ENCODE measurements at regions not wholly inside any gene's neighbourhood (a gene's known extent, or its start where the extent isn't known, plus 50 kb on each side); places are given as distances from the start of the nearest gene placed in this dataset.
A peak's percentile ranks its signal among the peaks of the same experiment; 100 is the strongest.

- peaks cover 18% of the 10 kb centered on the region for H3K4me1 ChIP-seq (ENCODE audit: insufficient read depth, low read length)
- ATAC-seq (ENCODE audit: poor library complexity) (no peak), DNase-seq (no peak)
- Mint-ChIP-seq H3K9me3 (no peaks in the 10 kb centered on the region), H3K27me3 (no peaks in the 10 kb centered on the region), H3K4me1 (ENCODE audit: low read depth) (peaks cover 74% of the 10 kb centered on the region), H3K27ac (peak overlapping the region; percentile 79), H3K4me3 (peak overlapping the region; percentile 28), H3K36me3 (ENCODE audit: low read depth) (no peaks in the 10 kb centered on the region)
- no peaks in the 10 kb centered on the region for H3K36me3 ChIP-seq (ENCODE audit: insufficient read depth, low read length)
- intact Hi-C loops (cut with DNase I, micrococcal nuclease), result no loop called here
- H3K9me3 ChIP-seq (ENCODE audit: control insufficient read depth in 1 of 2, insufficient read depth in 1 of 2, low read length in 2 of 2), result no peaks in the 10 kb centered on the region
- POLR2A ChIA-PET, result interaction anchor here (0.5 kb wide), 1 partner anchor 160 kb away, joined by 4 read pairs; no protein-coding TSS in a partner anchor
- H3K4me3 ChIP-seq (ENCODE audit: low read length), result no peak overlapping the region
- H3K27ac ChIP-seq (ENCODE audit: low read depth in 1 of 2, low read length in 2 of 2), result no peak overlapping the region
- no peak for TF ChIP-seq CTCF (IDR thresholded peaks at IDR 0.05)
- no peaks in the 10 kb centered on the region for H3K27me3 ChIP-seq (ENCODE audit: control insufficient read depth in 1 of 2, insufficient read depth in 2 of 2, low read length in 2 of 2)
- CTCF ChIA-PET, result no interaction called here
Observed at GRCh38 chr7:25619381-25619780, 391.1 kb upstream of the NPVF start.

DNA sequence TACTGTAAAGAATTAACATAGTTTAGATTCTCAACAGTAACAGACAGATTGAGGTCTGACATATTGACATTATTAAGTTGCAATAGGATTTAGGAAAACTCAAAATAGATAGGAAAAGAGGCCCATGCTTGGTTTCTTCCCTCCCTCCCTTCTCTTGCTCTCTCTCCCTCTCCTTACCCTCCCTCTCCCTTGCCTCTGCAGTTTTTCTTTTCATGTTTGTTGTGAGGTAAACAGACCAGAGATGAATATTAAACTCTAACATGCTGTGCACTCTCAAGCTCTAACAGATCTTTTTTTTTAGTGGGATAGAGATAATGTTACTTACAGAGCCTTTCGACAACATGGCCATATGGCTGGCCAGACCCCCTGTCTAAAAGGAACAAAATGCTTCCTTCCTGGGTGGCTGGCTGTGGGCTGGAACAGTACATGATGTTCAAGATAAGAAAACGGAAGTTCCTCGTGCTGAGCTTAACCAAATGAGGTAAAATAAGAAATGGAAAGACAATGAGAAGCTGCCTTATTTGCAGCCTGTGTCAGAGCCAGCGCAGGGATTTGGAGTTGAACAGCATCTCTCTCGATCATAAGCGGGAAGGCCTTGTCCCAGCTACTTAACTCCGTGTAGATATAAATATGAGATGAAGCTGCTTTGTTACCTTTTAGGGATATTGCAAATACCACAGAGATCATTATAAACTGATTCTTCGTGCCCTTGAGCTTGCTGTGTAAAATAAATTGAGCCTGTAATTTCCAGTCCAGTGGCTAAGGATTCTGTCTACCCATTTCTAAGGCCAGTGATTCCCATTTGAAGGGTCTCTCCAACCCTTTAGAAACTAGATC is 391.9 kb upstream of the NPVF start:
- intact Hi-C loops (cut with DNase I, micrococcal nuclease), result no loop called here
- Mint-ChIP-seq H3K4me1 (ENCODE audit: low read depth) (peaks cover 67% of the 10 kb centered on the region), H3K9me3 (no peaks in the 10 kb centered on the region), H3K27me3 (no peaks in the 10 kb centered on the region), H3K27ac (peak overlapping the region; percentile 79), H3K4me3 (peak overlapping the region; percentile 74), H3K36me3 (ENCODE audit: low read depth) (no peaks in the 10 kb centered on the region)
- POLR2A ChIA-PET, result interaction anchor here (1.2 kb wide), 1 partner anchor 19 kb away, joined by 4 read pairs; no protein-coding TSS in a partner anchor
- H3K27ac ChIP-seq (ENCODE audit: low read depth in 1 of 2, low read length in 2 of 2), result peak overlapping the region; percentile 45 to 46
- no peaks in the 10 kb centered on the region for H3K9me3 ChIP-seq (ENCODE audit: control insufficient read depth in 1 of 2, insufficient read depth in 1 of 2, low read length in 2 of 2)
- ATAC-seq (ENCODE audit: poor library complexity), result peak; percentile 79
- H3K36me3 ChIP-seq (ENCODE audit: insufficient read depth, low read length), result no peaks in the 10 kb centered on the region
- no peaks in the 10 kb centered on the region for H3K27me3 ChIP-seq (ENCODE audit: control insufficient read depth in 1 of 2, insufficient read depth in 2 of 2, low read length in 2 of 2)
- no peak for TF ChIP-seq CTCF (IDR thresholded peaks at IDR 0.05)
- H3K4me3 ChIP-seq (ENCODE audit: low read length), result peak overlapping the region; percentile 15
- H3K4me1 ChIP-seq (ENCODE audit: insufficient read depth, low read length), result peaks cover 18% of the 10 kb centered on the region
- DNase-seq, result peak in 6 of 14 experiments; percentile 1 to 51 (median 34)
- CTCF ChIA-PET, result no interaction called here

DNA sequence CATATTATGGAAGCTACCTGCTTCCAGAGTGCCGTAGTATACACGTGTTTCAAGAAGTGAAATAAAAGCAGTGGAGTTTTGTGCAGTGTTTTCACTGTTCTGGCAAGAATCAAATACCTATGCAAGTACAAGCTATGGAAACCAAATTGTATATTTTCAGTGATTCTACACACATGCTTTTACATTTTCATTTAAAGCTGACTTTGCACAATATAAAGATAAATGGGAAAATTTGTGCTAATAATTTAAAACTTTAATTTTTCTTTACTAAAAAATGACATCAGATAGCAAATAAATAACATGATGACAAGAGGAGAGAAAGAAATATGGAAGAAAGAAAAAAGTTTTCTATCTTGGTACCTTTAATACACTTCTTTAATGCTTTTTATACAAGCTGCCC is 393.7 kb upstream of the NPVF start:
- Mint-ChIP-seq H3K9me3 (no peaks in the 10 kb centered on the region), H3K4me1 (ENCODE audit: low read depth) (peaks cover 49% of the 10 kb centered on the region), H3K27ac (no peak overlapping the region), H3K36me3 (ENCODE audit: low read depth) (no peaks in the 10 kb centered on the region), H3K27me3 (no peaks in the 10 kb centered on the region), H3K4me3 (no peak overlapping the region)
- DNase-seq (no peak), ATAC-seq (ENCODE audit: poor library complexity) (no peak)
- no peak for TF ChIP-seq CTCF (IDR thresholded peaks at IDR 0.05)
- Histone ChIP-seq H3K36me3 (ENCODE audit: insufficient read depth, low read length) (no peaks in the 10 kb centered on the region), H3K4me3 (ENCODE audit: low read length) (no peak overlapping the region), H3K27ac (ENCODE audit: low read depth in 1 of 2, low read length in 2 of 2) (no peak overlapping the region), H3K9me3 (ENCODE audit: control insufficient read depth in 1 of 2, insufficient read depth in 1 of 2, low read length in 2 of 2) (no peaks in the 10 kb centered on the region), H3K4me1 (ENCODE audit: insufficient read depth, low read length) (peaks cover 18% of the 10 kb centered on the region), H3K27me3 (ENCODE audit: control insufficient read depth in 1 of 2, insufficient read depth in 2 of 2, low read length in 2 of 2) (no peaks in the 10 kb centered on the region)
- ChIA-PET POLR2A (no interaction called here), CTCF (interaction anchor here (1.2 kb wide), 1 partner anchor 9 kb away, joined by 3 read pairs; no protein-coding TSS in a partner anchor)
- intact Hi-C loops (cut with DNase I, micrococcal nuclease), result no loop called here
